CD8-positive, alpha-beta memory T cell (primary cell): ENCODE measurements at regions not wholly inside any gene's neighbourhood (a gene's known extent, or its start where the extent isn't known, plus 50 kb on each side); places are given as distances from the start of the nearest gene placed in this dataset.
"Not testable (repeated sequence)": the region's sequence is repeated elsewhere in the genome, so short reads cannot be mapped to it uniquely, and the experiment has no call there.

Experiments
- CTCF ChIA-PET: fragments of 350-600 bp; sonication (Branson Sonifier 250); formaldehyde crosslinking; loops from one replicate; lab custom pipeline; 2021; ENCODE audit warnings: antibody characterized with exemption; lab: Charles Lee
- POLR2A ChIA-PET: fragments of 350-600 bp; sonication (Branson Sonifier 250); formaldehyde crosslinking; loops from one replicate; lab custom pipeline; 2021; ENCODE audit warnings: antibody characterized with exemption; lab: Charles Lee
- DNase-seq, 5 donors: peaks; one replicate each; pipeline versions ENCODE4 v3.0.0 to v3.0.0-alpha.2; 2020 to 2022; ENCODE audit warnings: mixed read lengths in 1 of 5
- H3K27ac ChIP-seq: one replicate; pipeline ENCODE4 v1.7.0; 2013; ENCODE audit warnings: low read depth, mild to moderate bottlenecking, low read length, moderate library complexity
- H3K27me3 ChIP-seq: 2 replicates; pipeline ENCODE4 v1.7.0; 2013; ENCODE audit warnings: low read length, mild to moderate bottlenecking; ENCODE audit not compliant: insufficient read depth, poor library complexity, severe bottlenecking
- H3K36me3 ChIP-seq: 2 replicates; pipeline ENCODE4 v1.7.0; 2013; ENCODE audit warnings: mild to moderate bottlenecking, low read length, moderate library complexity; ENCODE audit not compliant: insufficient read depth
- H3K4me1 ChIP-seq: 2 replicates; pipeline ENCODE4 v1.7.0; 2013; ENCODE audit warnings: mild to moderate bottlenecking, low read length, moderate library complexity; ENCODE audit not compliant: insufficient read depth
- H3K4me3 ChIP-seq: 2 replicates; pipeline ENCODE4 v1.7.0; 2013; ENCODE audit warnings: mild to moderate bottlenecking, low read length
- H3K9me3 ChIP-seq: 2 replicates; pipeline ENCODE4 v1.7.0; 2013; ENCODE audit warnings: mild to moderate bottlenecking, low read length
- H3K27ac Mint-ChIP-seq, 8 donors: one replicate each; pipeline ENCODE4 v1.8.0; 2020 to 2021; ENCODE audit warnings: mixed read lengths in 8 of 8, mild to moderate bottlenecking in 6 of 8, inconsistent platforms in 3 of 8, moderate library complexity in 3 of 8
- H3K27me3 Mint-ChIP-seq, 2 donors: one replicate each; pipeline ENCODE4 v1.8.0; 2020 to 2021; ENCODE audit warnings: mixed read lengths in 2 of 2, mild to moderate bottlenecking in 1 of 2, moderate library complexity in 1 of 2
- H3K36me3 Mint-ChIP-seq, 3 donors: one replicate each; pipeline ENCODE4 v1.8.0; 2020 to 2021; ENCODE audit warnings: mixed read lengths in 3 of 3, inconsistent platforms in 1 of 3, mild to moderate bottlenecking in 1 of 3
- H3K4me1 Mint-ChIP-seq, 3 donors: one replicate each; pipeline ENCODE4 v1.8.0; 2020 to 2021; ENCODE audit warnings: mixed read lengths in 3 of 3, inconsistent platforms in 1 of 3, mild to moderate bottlenecking in 1 of 3
- H3K4me3 Mint-ChIP-seq, 7 donors: one replicate each; pipeline ENCODE4 v1.8.0; 2020 to 2021; ENCODE audit warnings: mixed read lengths in 7 of 7, mild to moderate bottlenecking in 6 of 7, moderate library complexity in 4 of 7, inconsistent platforms in 2 of 7
- H3K9me3 Mint-ChIP-seq, 5 donors: one replicate each; pipeline ENCODE4 v1.8.0; 2020 to 2022; ENCODE audit warnings: mixed read lengths in 5 of 5, mild to moderate bottlenecking in 3 of 5, moderate library complexity in 2 of 5, inconsistent platforms in 1 of 5

GRCh38 chr18:14937271-14937670 lies 189.3 kb downstream of the ANKRD30B start:
- DNase-seq, result no peak
- Mint-ChIP-seq H3K4me1 (no peaks in the 10 kb centered on the region), H3K27ac (no peak overlapping the region), H3K9me3 (peaks cover 0 to 2% (median 0%) of the 10 kb centered on the region in 5 donors), H3K4me3 (no peak overlapping the region), H3K27me3 (no peaks in the 10 kb centered on the region), H3K36me3 (no peaks in the 10 kb centered on the region)
- ChIA-PET CTCF (no interaction called here), POLR2A (no interaction called here)
- H3K27ac ChIP-seq, result no peak overlapping the region
- no peaks in the 10 kb centered on the region for H3K4me1 ChIP-seq
- no peak overlapping the region for H3K4me3 ChIP-seq
- no peaks in the 10 kb centered on the region for H3K27me3 ChIP-seq
- no peaks in the 10 kb centered on the region for H3K36me3 ChIP-seq
- H3K9me3 ChIP-seq, result no peaks in the 10 kb centered on the region

- Mint-ChIP-seq H3K4me1 (no peaks in the 10 kb centered on the region), H3K27ac (no peak overlapping the region), H3K27me3 (no peaks in the 10 kb centered on the region), H3K9me3 (peaks cover 0 to 3% (median 0%) of the 10 kb centered on the region in 5 donors), H3K4me3 (no peak overlapping the region), H3K36me3 (no peaks in the 10 kb centered on the region)
- DNase-seq, result no peak
- CTCF ChIA-PET, result no interaction called here
- no peak overlapping the region for H3K4me3 ChIP-seq
- POLR2A ChIA-PET, result no interaction called here
- no peaks in the 10 kb centered on the region for H3K27me3 ChIP-seq
- H3K9me3 ChIP-seq, result no peaks in the 10 kb centered on the region
- no peaks in the 10 kb centered on the region for H3K4me1 ChIP-seq
- H3K36me3 ChIP-seq, result no peaks in the 10 kb centered on the region
- H3K27ac ChIP-seq, result no peak overlapping the region
Measured at GRCh38 chr18:14939141-14939540, 191.2 kb downstream of the ANKRD30B start.

DNA sequence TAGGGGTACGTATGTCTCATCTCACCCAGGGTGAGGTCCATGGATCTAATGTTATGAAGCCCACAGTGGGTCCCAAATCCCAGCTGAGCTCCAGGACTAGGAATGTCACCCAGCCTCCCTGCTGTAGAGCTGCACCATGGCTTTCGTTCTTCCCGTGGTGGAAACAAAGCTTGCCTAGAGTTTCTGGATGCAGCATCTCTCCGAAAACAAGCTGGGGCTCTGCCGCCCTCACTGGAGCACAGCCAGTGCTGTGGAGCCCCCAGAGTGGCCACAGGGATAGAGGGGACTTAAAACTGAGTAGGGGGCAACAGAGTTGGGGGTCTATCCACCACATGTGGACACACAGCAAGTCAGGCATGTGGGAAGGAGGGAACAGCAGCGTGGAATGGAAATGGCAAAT lies 192.1 kb downstream of the ANKRD30B start:
- H3K27me3 Mint-ChIP-seq, CTCF ChIA-PET, H3K36me3 Mint-ChIP-seq, H3K27ac ChIP-seq, H3K9me3 Mint-ChIP-seq, H3K4me3 ChIP-seq, H3K9me3 ChIP-seq, H3K27me3 ChIP-seq, H3K4me1 ChIP-seq, POLR2A ChIA-PET, H3K4me3 Mint-ChIP-seq, H3K4me1 Mint-ChIP-seq, H3K36me3 ChIP-seq, H3K27ac Mint-ChIP-seq, DNase-seq: not testable (repeated sequence)

GRCh38 chr18:14940735-14941134 lies 192.8 kb downstream of the ANKRD30B start:
- Histone ChIP-seq H3K27ac (no peak overlapping the region), H3K9me3 (no peaks in the 10 kb centered on the region), H3K27me3 (no peaks in the 10 kb centered on the region), H3K36me3 (no peaks in the 10 kb centered on the region), H3K4me3 (no peak overlapping the region), H3K4me1 (no peaks in the 10 kb centered on the region)
- ChIA-PET CTCF (no interaction called here), POLR2A (no interaction called here)
- Mint-ChIP-seq H3K4me3 (no peak overlapping the region), H3K36me3 (no peaks in the 10 kb centered on the region), H3K4me1 (no peaks in the 10 kb centered on the region), H3K9me3 (peaks cover 0 to 1% (median 0%) of the 10 kb centered on the region in 5 donors), H3K27me3 (no peaks in the 10 kb centered on the region), H3K27ac (no peak overlapping the region)
- DNase-seq, result no peak

DNA sequence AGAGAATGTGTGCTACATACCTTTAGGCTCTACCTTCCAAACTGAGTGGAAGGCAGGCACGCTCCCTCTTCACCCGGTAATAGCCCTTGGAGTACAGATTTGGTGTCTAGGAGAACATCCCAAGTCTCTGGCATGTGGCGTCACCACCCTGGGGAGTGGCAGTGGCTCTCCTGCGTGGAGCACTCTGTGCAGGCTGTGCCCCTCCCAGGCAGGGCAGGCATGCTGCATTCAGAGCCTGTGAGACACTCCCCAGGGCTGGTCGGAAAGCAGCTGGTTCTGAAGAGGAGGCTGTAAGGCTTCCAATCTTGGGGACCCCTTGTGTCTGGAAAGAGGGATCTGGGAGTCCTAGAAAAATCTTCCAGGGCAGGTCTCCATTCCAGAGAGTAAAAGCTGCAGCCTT lies 193.3 kb downstream of the ANKRD30B start:
- no peaks in the 10 kb centered on the region for H3K9me3 ChIP-seq
- ChIA-PET CTCF (no interaction called here), POLR2A (no interaction called here)
- Mint-ChIP-seq H3K36me3 (no peaks in the 10 kb centered on the region), H3K9me3 (peaks cover 0 to 1% (median 0%) of the 10 kb centered on the region in 5 donors), H3K4me3 (no peak overlapping the region), H3K4me1 (no peaks in the 10 kb centered on the region), H3K27ac (no peak overlapping the region), H3K27me3 (no peaks in the 10 kb centered on the region)
- H3K36me3 ChIP-seq, result no peaks in the 10 kb centered on the region
- DNase-seq, result no peak
- H3K4me3 ChIP-seq, result no peak overlapping the region
- no peak overlapping the region for H3K27ac ChIP-seq
- H3K4me1 ChIP-seq, result no peaks in the 10 kb centered on the region
- H3K27me3 ChIP-seq, result no peaks in the 10 kb centered on the region

GRCh38 chr18:14941792-14942191 lies 193.8 kb downstream of the ANKRD30B start:
- no peaks in the 10 kb centered on the region for H3K4me1 ChIP-seq
- H3K27ac Mint-ChIP-seq, result no peak overlapping the region
- H3K27me3 Mint-ChIP-seq, result no peaks in the 10 kb centered on the region
- POLR2A ChIA-PET, result no interaction called here
- no peak overlapping the region for H3K4me3 ChIP-seq
- H3K9me3 ChIP-seq, result no peaks in the 10 kb centered on the region
- CTCF ChIA-PET, result no interaction called here
- H3K4me3 Mint-ChIP-seq, result no peak overlapping the region
- no peak for DNase-seq
- H3K9me3 Mint-ChIP-seq, result peaks cover 0 to 1% (median 0%) of the 10 kb centered on the region in 5 donors
- H3K27me3 ChIP-seq, result no peaks in the 10 kb centered on the region
- no peak overlapping the region for H3K27ac ChIP-seq
- no peaks in the 10 kb centered on the region for H3K4me1 Mint-ChIP-seq
- no peaks in the 10 kb centered on the region for H3K36me3 Mint-ChIP-seq
- H3K36me3 ChIP-seq, result no peaks in the 10 kb centered on the region

DNA sequence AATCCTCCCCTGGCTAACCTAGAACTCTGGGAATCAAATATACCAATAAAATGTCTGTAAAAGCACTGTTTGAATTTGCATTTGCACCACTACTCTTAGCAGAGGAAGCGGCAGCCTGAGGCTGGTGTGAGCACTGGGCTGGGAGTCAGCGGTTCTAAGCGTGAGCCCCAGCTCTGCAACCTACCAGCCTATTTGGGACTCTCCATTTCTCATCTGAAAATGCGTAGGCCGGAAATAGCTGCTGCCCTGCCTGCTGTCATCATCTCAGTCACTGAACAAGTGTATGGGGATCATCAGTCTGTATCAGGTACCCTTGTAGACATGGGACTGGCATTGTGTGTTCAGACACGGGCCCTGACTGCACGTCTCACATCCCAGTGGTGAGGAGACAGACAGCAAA lies 194.3 kb downstream of the ANKRD30B start:
- CTCF ChIA-PET, result no interaction called here

DNA sequence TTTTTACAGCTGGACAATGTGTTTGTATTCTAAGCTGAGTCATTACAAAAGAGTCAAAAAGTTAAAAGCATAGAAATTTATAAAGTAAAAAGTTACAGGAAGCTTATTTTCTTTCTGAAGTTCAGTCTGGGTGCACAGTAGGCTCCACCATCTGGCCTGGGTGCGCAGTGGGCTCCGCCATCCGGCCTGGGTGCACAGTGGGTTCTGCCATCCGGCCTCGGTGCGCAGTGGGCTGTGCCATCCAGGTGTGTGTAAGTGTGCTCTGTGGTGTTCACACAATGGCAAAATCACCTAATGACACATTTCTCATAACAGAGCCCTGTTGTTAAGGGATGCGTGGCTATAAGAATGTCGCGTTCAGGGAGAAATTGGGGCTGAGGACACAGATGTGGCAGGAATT lies 195.5 kb downstream of the ANKRD30B start:
- no peak overlapping the region for H3K27ac Mint-ChIP-seq
- H3K4me3 Mint-ChIP-seq, result no peak overlapping the region
- ChIA-PET POLR2A (no interaction called here), CTCF (no interaction called here)
- no peak for DNase-seq
- H3K9me3 Mint-ChIP-seq, result peaks cover 0 to 1% (median 0%) of the 10 kb centered on the region in 5 donors
- no peak overlapping the region for H3K4me3 ChIP-seq
- no peaks in the 10 kb centered on the region for H3K36me3 ChIP-seq
- H3K4me1 Mint-ChIP-seq, result no peaks in the 10 kb centered on the region
- no peaks in the 10 kb centered on the region for H3K4me1 ChIP-seq
- no peaks in the 10 kb centered on the region for H3K27me3 Mint-ChIP-seq
- H3K36me3 Mint-ChIP-seq, result no peaks in the 10 kb centered on the region
- H3K9me3 ChIP-seq, result no peaks in the 10 kb centered on the region
- H3K27me3 ChIP-seq, result no peaks in the 10 kb centered on the region
- H3K27ac ChIP-seq, result no peak overlapping the region

More for the DNA sequence above, 194.3 kb downstream of the ANKRD30B start:
- POLR2A ChIA-PET, result no interaction called here
- Histone ChIP-seq H3K36me3 (no peaks in the 10 kb centered on the region), H3K27ac (no peak overlapping the region), H3K4me1 (no peaks in the 10 kb centered on the region), H3K9me3 (no peaks in the 10 kb centered on the region), H3K27me3 (no peaks in the 10 kb centered on the region), H3K4me3 (no peak overlapping the region)
- Mint-ChIP-seq H3K4me3 (no peak overlapping the region), H3K27ac (no peak overlapping the region), H3K36me3 (no peaks in the 10 kb centered on the region), H3K27me3 (no peaks in the 10 kb centered on the region), H3K4me1 (no peaks in the 10 kb centered on the region), H3K9me3 (peaks cover 0 to 1% (median 0%) of the 10 kb centered on the region in 5 donors)
- DNase-seq, result no peak
